GM18511 (cell line): ENCODE measurements at regions not wholly inside any gene's neighbourhood (a gene's known extent, or its start where the extent isn't known, plus 50 kb on each side); places are given as distances from the start of the nearest gene placed in this dataset.

ENCODE experiments used
- ATAC-seq: cut with Tn5 transposase; IDR thresholded peaks from one replicate; pipeline ENCODE4 v1.9.1; 2021; ENCODE audit warnings: mild to moderate bottlenecking, moderate library complexity; ENCODE audit not compliant: unreplicated experiment

DNA sequence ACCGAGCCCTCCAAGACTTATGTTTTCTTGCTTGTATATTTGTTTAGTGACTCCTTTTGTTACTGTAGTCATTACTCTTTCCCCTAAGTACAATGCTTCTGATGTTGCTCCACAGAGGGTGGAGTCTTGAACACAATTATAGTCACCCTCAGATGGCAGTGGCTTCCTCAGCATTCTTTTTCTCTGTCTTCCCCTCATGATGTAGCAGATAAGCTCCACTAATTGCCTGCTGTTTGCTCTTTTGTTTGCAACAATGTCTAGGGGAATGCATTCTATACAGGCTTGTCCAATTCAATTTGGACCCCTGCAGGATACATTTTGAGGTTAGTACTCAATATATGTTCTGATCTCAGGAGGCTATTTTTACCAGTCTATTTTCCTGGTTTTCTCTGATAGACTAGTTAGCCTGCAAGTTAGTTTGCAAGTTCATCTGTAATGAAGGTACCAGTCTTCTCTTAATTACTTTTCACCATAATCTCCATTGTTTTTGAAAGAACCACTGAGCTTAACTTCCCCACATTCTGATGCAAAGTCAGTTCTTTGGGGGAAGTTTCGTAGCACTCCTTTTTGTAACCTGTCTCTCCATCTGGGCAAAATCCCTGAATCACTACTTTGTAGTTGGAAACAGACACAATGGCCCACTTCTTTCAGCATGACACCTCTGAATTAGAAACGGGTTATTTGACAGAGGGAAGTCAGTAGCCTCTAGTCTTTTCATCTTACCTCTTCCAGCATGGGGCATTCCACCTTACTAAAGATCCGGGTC is 1509.2 kb downstream of the CDH11 start:
- ATAC-seq: no peak

DNA sequence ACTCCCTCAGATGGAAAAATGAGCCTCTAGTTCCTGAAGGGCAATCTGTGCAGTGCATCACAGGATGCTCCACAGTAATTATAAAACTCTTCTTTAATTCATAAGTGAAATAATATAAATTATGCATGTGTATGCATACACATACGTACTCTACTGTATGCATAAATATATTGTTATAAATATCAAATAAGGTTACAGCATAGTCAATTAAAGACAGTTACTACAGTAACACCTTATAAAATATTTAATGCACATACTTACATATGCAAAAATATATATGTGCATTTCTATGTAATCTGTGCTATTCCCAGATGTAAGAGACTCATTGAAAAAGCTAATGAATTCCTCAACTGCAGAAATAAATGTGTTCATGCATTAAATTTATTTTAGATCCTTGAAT is 1515.1 kb downstream of the CDH11 start:
- ATAC-seq: no peak

GRCh38 chr16:63602206-63602927 is 1519.5 kb downstream of the CDH11 start:
- no peak for ATAC-seq

DNA sequence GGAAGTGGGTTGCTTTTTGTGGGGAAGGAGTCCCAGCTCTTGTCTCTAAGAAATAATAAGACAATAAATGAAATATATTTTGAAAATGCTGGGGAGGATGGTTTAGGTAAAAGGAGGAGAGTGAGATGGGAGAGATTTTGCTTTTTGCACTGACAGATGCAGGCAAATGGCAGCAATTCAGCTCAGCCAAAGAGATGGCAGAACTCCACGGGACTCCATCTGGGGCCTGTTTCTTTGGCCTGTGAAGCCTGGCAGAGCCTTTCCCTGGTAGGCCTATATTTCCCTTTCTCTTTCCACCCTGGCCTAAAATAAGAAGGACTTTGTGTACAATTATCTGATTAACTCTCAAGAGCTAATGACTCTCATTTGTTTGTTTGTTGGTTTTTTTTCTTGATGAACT is 1525.1 kb downstream of the CDH11 start:
- no peak for ATAC-seq

DNA sequence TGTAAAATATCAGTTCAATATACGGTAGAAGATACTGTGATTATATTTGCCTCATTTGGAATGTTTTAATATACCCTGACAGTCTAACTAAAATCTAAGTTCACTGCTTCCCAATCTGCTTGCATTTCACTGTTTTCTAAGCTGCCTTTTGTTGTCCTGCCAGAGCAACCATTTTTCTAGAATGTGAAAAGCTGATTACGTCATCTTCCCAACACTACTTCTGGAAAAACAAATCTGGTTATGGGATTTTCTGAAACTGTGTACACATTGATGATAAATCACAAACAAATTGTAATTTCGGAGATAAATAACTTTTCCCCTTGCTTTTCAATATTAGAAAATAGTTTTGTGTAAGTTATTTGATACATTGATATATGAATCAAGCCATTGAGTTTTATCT is 1529.0 kb downstream of the CDH11 start:
- no peak for ATAC-seq

GRCh38 chr16:63581570-63581969 is 1540.3 kb downstream of the CDH11 start:
- ATAC-seq: no peak

DNA sequence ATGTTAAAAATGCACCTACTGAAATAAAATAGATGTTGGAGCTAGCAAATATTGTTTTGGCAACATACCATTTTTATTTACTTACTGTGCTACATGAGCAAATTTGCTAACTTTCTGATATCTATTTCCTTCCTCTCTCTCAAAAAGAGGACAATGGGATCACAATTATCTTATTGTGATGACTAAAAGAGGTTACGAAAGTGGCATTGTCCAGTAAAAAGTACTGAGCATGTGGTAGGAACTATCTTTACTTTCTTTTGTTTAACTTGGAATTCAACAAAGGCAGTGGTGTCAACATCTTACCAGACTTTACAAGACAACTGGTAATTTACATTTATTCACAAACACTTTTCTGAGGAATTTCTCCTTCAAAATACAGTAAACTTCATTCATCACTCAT is 1542.6 kb upstream of the CDH8 start:
- ATAC-seq: no peak

- ATAC-seq: no peak
Observed at GRCh38 chr16:63577891-63578290, 1541.7 kb upstream of the CDH8 start.

GRCh38 chr16:63575041-63575440 is 1538.8 kb upstream of the CDH8 start:
- no peak for ATAC-seq

DNA sequence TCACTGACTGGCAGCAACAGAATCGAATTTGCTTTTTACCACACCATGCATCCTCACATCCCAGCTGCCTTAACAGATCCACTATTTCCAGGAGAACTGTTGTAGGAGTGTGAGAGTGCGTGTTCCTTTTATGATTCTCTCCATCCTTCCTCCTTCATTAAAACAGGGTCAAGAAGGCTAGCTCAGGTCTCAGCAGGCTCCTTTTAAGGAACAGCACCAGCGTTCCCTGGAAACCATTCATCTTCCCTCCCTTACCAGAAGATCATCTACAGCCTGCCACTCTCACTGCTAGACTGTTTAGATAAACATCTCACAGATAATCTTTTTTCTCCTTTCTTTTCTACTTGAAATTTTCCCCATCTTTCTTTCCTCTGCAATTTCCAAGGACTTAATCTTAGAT is 1531.9 kb upstream of the CDH8 start:
- ATAC-seq: no peak

DNA sequence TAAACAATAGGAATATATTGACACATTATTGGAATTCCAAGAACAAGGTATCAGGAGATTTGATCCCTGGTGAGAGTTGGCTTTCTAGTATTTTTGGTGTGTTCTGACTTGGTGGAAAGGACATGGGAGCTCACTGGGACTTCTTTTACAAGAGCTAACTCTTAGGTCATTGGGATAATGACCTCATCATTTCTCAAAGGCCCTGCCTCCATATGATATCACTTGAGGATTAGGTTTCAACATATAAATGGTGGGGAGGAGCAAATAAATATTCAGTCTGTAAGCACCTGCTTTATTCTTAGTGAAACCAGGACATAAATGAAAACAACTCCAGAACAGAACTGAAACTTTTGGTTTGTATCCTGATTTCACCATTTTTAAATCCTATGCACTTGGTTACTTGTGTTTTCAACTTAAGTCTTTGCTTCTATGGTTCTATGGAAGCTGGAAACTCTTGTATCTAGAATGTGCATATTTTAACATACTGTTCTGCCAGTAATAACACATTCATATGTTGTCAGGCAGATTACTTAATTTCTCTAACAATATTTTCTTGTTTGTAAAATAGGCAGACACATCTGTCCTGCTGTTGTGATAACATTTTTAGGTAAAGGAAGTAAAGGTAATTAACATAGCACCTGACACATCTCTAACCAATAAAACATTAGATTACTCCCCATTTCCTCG is 1527.7 kb upstream of the CDH8 start:
- ATAC-seq: no peak

GRCh38 chr16:63553980-63554379 is 1517.7 kb upstream of the CDH8 start:
- no peak for ATAC-seq

DNA sequence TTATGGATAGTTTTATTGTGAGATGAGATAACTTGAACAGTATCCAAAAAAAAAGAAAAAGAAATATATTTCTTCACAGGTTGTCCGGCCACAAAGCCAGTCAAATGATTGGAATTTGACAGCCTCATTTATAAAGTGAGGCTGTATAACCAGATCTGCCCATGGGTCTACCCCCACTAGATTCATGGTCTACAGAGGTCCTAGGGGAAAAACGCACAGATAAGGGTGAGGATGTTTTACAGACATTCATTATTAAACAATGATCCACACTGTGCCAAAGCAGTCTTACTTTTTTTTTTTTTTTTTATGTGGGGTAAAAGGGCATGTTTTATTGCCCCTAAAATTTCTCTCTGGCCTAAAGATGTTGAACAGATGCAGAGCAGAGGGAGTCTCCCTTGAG is 1503.0 kb upstream of the CDH8 start:
- ATAC-seq: no peak

DNA sequence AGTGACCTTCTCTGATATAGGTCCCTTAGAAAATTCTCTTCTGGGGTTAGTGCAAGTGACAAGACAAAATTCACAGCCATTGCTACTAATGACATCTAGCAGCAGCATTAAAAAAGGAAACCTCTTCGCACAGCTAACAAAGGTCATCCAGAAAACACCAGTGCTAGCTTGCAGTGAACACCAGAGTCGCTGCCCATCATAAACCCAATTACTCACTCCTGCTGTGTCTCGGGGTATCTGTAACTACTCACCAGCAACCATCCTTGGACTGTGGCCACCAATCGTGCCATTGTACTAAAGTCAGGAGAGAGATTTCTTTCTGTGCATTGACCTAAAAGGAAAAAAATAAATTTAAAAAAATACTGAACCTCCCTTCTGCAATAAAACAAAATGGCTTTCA is 1494.7 kb upstream of the CDH8 start:
- no peak for ATAC-seq

DNA sequence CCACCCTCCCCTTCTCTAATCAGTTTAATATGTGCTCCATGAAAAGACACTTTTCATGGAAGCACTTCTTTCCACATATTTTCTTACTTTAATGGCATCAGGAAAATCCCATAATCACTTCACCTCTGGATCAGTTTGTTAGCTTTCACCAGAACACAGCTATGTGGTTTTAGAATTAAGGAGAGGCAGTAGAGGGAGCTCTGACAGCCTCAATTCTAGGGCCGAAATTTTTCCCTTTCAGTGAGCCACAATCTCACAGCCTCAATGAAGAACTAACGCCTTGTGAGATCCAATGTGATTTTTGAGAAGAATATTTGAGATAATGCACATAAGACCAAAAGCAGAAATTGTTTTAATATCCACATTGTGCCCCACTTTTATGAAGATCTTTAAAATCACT is 1494.0 kb upstream of the CDH8 start:
- no peak for ATAC-seq

DNA sequence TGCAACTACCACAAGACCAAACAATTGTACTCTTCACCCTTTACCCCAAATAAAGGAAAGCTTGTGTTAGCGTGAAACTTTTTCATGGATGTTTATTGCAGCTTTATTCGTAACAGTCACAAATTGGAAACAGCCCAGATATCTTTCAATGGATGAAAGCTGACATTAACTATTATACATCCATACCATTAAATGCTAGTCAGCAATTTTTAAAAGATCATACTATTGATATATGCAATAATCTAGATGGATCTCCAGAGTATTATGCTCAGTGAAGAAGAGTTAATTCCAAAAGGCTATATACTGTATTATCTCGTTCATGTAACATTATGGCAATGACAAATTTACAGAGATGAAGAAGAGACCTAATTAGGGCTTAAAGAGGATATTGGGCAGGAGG is 1491.2 kb upstream of the CDH8 start:
- ATAC-seq: no peak

- ATAC-seq: no peak
Observed at GRCh38 chr16:63516394-63516793, 1480.2 kb upstream of the CDH8 start.

- ATAC-seq: no peak
Observed at GRCh38 chr16:63512910-63513309, 1476.7 kb upstream of the CDH8 start.

DNA sequence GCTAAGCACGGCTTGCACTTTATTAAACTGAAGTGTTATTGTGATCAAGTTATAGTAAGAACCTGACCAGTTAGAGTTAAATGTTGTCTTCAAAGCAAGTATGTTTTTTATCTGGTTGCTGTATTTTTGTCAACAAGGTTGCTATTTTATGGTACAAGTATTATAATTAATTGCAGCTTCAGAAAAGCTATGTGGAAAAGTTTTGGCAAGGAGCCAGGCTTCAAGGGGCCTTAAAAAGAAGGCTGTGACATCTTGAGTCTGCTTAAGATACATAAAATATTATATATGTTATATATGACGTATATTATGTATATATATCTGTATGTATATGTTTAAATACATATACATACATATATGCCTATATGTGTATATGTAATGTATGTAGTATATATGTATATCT is 1461.2 kb upstream of the CDH8 start:
- ATAC-seq: no peak

DNA sequence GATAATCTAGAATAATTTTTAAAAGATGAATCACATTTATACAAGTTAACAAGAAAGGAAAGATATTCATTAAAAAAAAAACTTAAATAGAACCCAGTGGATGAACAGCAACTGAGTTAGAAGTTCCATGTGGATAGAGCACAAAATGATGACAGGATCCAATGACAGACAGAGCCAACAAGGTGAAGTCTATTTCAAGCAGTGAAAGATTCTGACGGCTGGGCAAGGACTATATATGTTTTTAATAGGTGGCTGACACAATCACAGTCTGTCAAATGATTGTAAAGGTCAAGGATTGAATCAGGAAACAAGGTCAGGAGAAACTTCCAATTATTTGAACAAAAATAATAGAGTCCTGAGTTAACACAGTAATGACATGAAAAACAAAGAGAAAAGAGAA is 1460.0 kb upstream of the CDH8 start:
- ATAC-seq: no peak

- no peak for ATAC-seq
Observed at GRCh38 chr16:63488955-63489354, 1452.7 kb upstream of the CDH8 start.

DNA sequence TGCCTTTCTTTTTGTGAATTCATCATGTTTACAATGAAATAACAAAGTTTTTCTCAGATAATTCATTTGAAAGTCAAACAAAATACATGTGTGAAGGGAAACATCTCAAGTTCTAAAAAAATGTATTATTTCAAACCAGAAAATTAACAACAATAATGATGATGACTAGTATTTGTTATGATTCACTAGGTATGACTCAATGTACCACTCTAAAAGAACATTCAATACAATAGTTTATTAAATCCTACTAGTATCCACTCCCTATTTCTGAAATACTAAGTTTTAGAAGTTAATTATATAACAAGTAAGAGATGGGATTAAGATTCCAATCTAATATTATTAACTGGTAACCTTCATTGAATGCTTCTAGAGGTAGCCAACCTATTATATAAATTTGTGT is 1444.8 kb upstream of the CDH8 start:
- ATAC-seq: no peak
